ENCODE measurements at regions not wholly inside any gene's neighbourhood (a gene's known extent, or its start where the extent isn't known, plus 50 kb on each side); places are given as distances from the start of the nearest gene placed in this dataset.

GRCh38 chr14:87397499-87397898, 595.5 kb downstream of the GALC start:
- no peak for TF ChIP-seq CTCF (IDR thresholded peaks at IDR 0.05)
- no peaks in the 10 kb centered on the region for H3K9me3 Mint-ChIP-seq (ENCODE audit: unreplicated experiment)
- peaks cover 2% of the 10 kb centered on the region for H3K27me3 Mint-ChIP-seq (ENCODE audit: unreplicated experiment)
- no peaks in the 10 kb centered on the region for H3K4me1 Mint-ChIP-seq (ENCODE audit: unreplicated experiment)
- no peak for DNase-seq (ENCODE audit: extremely low spot score, unreplicated experiment)
- no peaks in the 10 kb centered on the region for H3K36me3 Mint-ChIP-seq (ENCODE audit: unreplicated experiment)
- no peak overlapping the region for H3K4me3 Mint-ChIP-seq (ENCODE audit: unreplicated experiment)
- H3K27ac Mint-ChIP-seq (ENCODE audit: unreplicated experiment): no peak overlapping the region

GRCh38 chr14:87391066-87391465, 601.9 kb downstream of the GALC start:
- no peak overlapping the region for H3K27ac Mint-ChIP-seq (ENCODE audit: unreplicated experiment)
- no peaks in the 10 kb centered on the region for H3K4me1 Mint-ChIP-seq (ENCODE audit: unreplicated experiment)
- no peak overlapping the region for H3K4me3 Mint-ChIP-seq (ENCODE audit: unreplicated experiment)
- no peaks in the 10 kb centered on the region for H3K36me3 Mint-ChIP-seq (ENCODE audit: unreplicated experiment)
- H3K27me3 Mint-ChIP-seq (ENCODE audit: unreplicated experiment): no peaks in the 10 kb centered on the region
- DNase-seq (ENCODE audit: extremely low spot score, unreplicated experiment): no peak
- no peaks in the 10 kb centered on the region for H3K9me3 Mint-ChIP-seq (ENCODE audit: unreplicated experiment)
- TF ChIP-seq CTCF (IDR thresholded peaks at IDR 0.05): no peak

- no peak overlapping the region for H3K27ac Mint-ChIP-seq (ENCODE audit: unreplicated experiment)
- no peak for TF ChIP-seq CTCF (IDR thresholded peaks at IDR 0.05)
- H3K27me3 Mint-ChIP-seq (ENCODE audit: unreplicated experiment): no peaks in the 10 kb centered on the region
- no peaks in the 10 kb centered on the region for H3K4me1 Mint-ChIP-seq (ENCODE audit: unreplicated experiment)
- no peaks in the 10 kb centered on the region for H3K36me3 Mint-ChIP-seq (ENCODE audit: unreplicated experiment)
- DNase-seq (ENCODE audit: extremely low spot score, unreplicated experiment): no peak
- no peak overlapping the region for H3K4me3 Mint-ChIP-seq (ENCODE audit: unreplicated experiment)
- peaks cover 3% of the 10 kb centered on the region for H3K9me3 Mint-ChIP-seq (ENCODE audit: unreplicated experiment)
Measured at GRCh38 chr14:87388946-87389345, 604.0 kb downstream of the GALC start.

- Mint-ChIP-seq H3K27ac (ENCODE audit: unreplicated experiment) (no peak overlapping the region), H3K9me3 (ENCODE audit: unreplicated experiment) (peaks cover 14% of the 10 kb centered on the region), H3K4me1 (ENCODE audit: unreplicated experiment) (no peaks in the 10 kb centered on the region)
Measured at GRCh38 chr14:87387806-87388205, 605.2 kb downstream of the GALC start.

GRCh38 chr14:87386524-87386923, 606.5 kb downstream of the GALC start:
- Mint-ChIP-seq H3K36me3 (ENCODE audit: unreplicated experiment) (no peaks in the 10 kb centered on the region), H3K4me1 (ENCODE audit: unreplicated experiment) (no peaks in the 10 kb centered on the region), H3K4me3 (ENCODE audit: unreplicated experiment) (no peak overlapping the region), H3K27ac (ENCODE audit: unreplicated experiment) (no peak overlapping the region), H3K9me3 (ENCODE audit: unreplicated experiment) (peaks cover 27% of the 10 kb centered on the region), H3K27me3 (ENCODE audit: unreplicated experiment) (no peaks in the 10 kb centered on the region)
- no peak for TF ChIP-seq CTCF (IDR thresholded peaks at IDR 0.05)
- no peak for DNase-seq (ENCODE audit: extremely low spot score, unreplicated experiment)

More at GRCh38 chr14:87387806-87388205, 605.2 kb downstream of the GALC start:
- no peak overlapping the region for H3K4me3 Mint-ChIP-seq (ENCODE audit: unreplicated experiment)
- TF ChIP-seq CTCF (IDR thresholded peaks at IDR 0.05): no peak
- DNase-seq (ENCODE audit: extremely low spot score, unreplicated experiment): no peak
- H3K36me3 Mint-ChIP-seq (ENCODE audit: unreplicated experiment): no peaks in the 10 kb centered on the region
- H3K27me3 Mint-ChIP-seq (ENCODE audit: unreplicated experiment): no peaks in the 10 kb centered on the region

All from osteocyte (in vitro differentiated cells).